GM12873 (cell line): ENCODE measurements at regions not wholly inside any gene's neighbourhood (a gene's known extent, or its start where the extent isn't known, plus 50 kb on each side); places are given as distances from the start of the nearest gene placed in this dataset.

Source experiments
- CTCF ChIP-seq: IDR thresholded peaks from 2 replicates; pipeline ENCODE4 v1.5.1; 2012; ENCODE audit warnings: low read depth, mild to moderate bottlenecking, moderate library complexity, low read length, control low read depth; ENCODE audit not compliant: insufficient read depth; ENCODE audit errors: missing control alignments

DNA sequence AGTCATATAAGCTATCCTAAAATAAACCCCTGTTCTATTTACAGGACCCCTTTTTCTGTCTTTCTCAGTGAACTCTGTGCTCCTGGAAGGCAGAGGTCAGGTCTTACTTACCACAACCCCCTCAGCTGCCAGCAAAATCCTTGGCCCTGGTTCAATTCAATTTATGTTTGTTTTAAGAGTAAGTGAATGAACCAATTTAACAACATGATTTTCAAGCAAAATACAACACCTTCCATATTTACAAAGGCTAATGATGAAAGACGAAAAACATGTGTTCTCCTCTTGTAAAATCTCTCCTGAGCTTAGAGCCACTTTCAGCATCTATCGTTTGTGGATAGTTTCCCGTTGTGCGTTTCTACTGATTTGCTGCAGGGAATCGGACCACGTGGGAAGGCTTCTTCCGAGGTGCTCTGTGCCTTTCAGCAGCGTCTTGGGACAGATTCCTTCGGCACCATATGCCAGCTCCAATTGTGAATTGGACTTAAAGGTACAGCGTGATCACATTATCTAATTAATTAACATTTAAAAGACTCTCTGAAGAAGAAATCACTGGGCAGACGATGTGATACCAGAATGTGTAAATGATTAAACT is 411.7 kb downstream of the IRS2 start:
- TF ChIP-seq CTCF = no peak

- no peak for TF ChIP-seq CTCF
These were observed 413.7 kb downstream of the IRS2 start for GRCh38 chr13:109372666-109373065.

DNA sequence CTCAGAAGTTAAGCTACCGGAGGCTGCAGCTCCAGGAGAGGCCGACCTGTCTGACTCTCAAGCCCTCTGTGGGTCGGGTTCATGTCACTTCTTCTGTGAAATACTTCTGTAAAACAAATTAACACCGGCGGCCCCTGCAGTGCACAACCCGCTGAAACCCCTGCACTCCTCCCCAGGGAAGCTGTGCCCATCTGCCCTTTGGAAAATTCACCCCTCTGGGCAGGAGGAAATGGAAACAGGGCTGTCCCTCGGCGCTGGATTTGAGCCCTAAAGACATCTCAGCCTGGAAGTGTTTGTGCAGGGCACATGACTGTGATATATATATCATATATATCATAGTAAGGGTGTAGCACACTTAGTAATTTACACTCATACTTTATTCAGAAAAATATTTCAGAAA is 415.3 kb downstream of the IRS2 start:
- no peak for TF ChIP-seq CTCF

- TF ChIP-seq CTCF = no peak
These were observed 415.9 kb downstream of the IRS2 start for GRCh38 chr13:109370496-109370895.

- no peak for TF ChIP-seq CTCF
These were observed 416.9 kb downstream of the IRS2 start for GRCh38 chr13:109369353-109370052.

DNA sequence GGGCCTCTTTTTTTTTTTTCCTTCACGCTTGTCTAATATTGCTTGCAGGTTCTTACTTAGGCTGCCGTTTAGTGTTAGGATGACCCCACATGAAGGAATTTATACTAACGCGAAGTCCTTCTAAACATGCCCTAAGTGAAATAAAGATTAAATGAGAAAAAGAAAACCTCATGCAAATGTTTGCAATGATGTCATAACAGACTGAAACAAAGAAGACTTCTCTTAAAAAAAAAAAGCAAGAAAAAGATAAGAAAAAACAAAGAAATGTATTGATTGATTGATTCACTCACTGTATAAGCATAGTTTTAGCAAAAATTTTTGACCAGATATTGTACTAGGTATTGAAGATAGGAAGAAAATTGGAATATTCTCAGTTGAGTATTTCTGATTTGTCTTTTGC is 418.2 kb downstream of the IRS2 start:
- TF ChIP-seq CTCF = no peak

DNA sequence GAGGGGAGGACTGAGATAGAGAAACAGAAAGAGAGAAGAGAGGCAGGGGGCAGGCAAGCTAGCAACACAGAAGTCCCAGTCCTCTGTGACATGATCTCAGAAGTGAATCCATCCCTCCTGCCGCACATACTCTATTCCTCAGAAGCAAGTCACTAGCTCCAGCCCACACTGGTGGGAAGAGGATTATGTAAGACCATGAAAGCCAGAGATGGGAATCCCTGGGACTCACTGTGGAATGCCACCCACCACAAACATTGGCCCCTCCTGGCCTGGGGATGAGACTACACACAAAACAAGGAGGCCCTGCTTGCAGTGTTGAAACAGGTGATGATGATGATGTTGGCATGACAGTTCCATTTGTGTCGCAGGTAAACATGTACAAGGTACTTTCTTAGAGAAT is 419.9 kb downstream of the IRS2 start:
- TF ChIP-seq CTCF = no peak
